ENCODE measurements at regions not wholly inside any gene's neighbourhood (a gene's known extent, or its start where the extent isn't known, plus 50 kb on each side); places are given as distances from the start of the nearest gene placed in this dataset.

GRCh38 chr3:177674186-177674585, 476.9 kb upstream of the TBL1XR1 start:
- DNase-seq (ENCODE audit: low spot score) = no peak

GRCh38 chr3:177676148-177676547, 478.9 kb upstream of the TBL1XR1 start:
- no peak for DNase-seq (ENCODE audit: low spot score)

GRCh38 chr3:177676947-177677587, 479.8 kb upstream of the TBL1XR1 start:
- peak; percentile 62 for DNase-seq (ENCODE audit: low spot score)

GRCh38 chr3:177679568-177680471, 482.5 kb upstream of the TBL1XR1 start:
- DNase-seq (ENCODE audit: low spot score) = no peak

GRCh38 chr3:177680472-177680821, 483.2 kb upstream of the TBL1XR1 start:
- no peak for DNase-seq (ENCODE audit: low spot score)

- DNase-seq (ENCODE audit: low spot score) = no peak
These were observed 483.9 kb upstream of the TBL1XR1 start for GRCh38 chr3:177681156-177681555.

GRCh38 chr3:177681852-177682251, 484.6 kb upstream of the TBL1XR1 start:
- DNase-seq (ENCODE audit: low spot score) = no peak

GRCh38 chr3:177683586-177683985, 486.3 kb upstream of the TBL1XR1 start:
- DNase-seq (ENCODE audit: low spot score) = no peak

GRCh38 chr3:177686671-177687070, 489.4 kb upstream of the TBL1XR1 start:
- no peak for DNase-seq (ENCODE audit: low spot score)

GRCh38 chr3:177687291-177687690, 490.0 kb upstream of the TBL1XR1 start:
- no peak for DNase-seq (ENCODE audit: low spot score)

GRCh38 chr3:177688152-177688551, 490.9 kb upstream of the TBL1XR1 start:
- DNase-seq (ENCODE audit: low spot score) = no peak

GRCh38 chr3:177689077-177689476, 491.8 kb upstream of the TBL1XR1 start:
- DNase-seq (ENCODE audit: low spot score) = no peak

- peak; percentile 41 for DNase-seq (ENCODE audit: low spot score)
These were observed 492.6 kb upstream of the TBL1XR1 start for GRCh38 chr3:177689869-177690268.

GRCh38 chr3:177690306-177690705, 493.0 kb upstream of the TBL1XR1 start:
- DNase-seq (ENCODE audit: low spot score) = no peak

- no peak for DNase-seq (ENCODE audit: low spot score)
These were observed 495.2 kb upstream of the TBL1XR1 start for GRCh38 chr3:177692304-177692975.

GRCh38 chr3:177693616-177694264, 496.5 kb upstream of the TBL1XR1 start:
- DNase-seq (ENCODE audit: low spot score) = no peak

- DNase-seq (ENCODE audit: low spot score) = no peak
These were observed 497.0 kb upstream of the TBL1XR1 start for GRCh38 chr3:177694316-177694715.

- DNase-seq (ENCODE audit: low spot score) = no peak
These were observed 497.7 kb upstream of the TBL1XR1 start for GRCh38 chr3:177694951-177695350.

- no peak for DNase-seq (ENCODE audit: low spot score)
These were observed 502.8 kb upstream of the TBL1XR1 start for GRCh38 chr3:177700117-177700516.

- DNase-seq (ENCODE audit: low spot score) = no peak
These were observed 506.5 kb upstream of the TBL1XR1 start for GRCh38 chr3:177703788-177704187.

- peak; percentile 33 for DNase-seq (ENCODE audit: low spot score)
These were observed 508.9 kb upstream of the TBL1XR1 start for GRCh38 chr3:177705976-177706823.

Measured in putamen (tissue), 1 donor.